Panc1 (cell line): ENCODE measurements at regions not wholly inside any gene's neighbourhood (a gene's known extent, or its start where the extent isn't known, plus 50 kb on each side); places are given as distances from the start of the nearest gene placed in this dataset.

ENCODE experiments used
- ATAC-seq: fragments of 200-7000 bp; cut with Tn5 transposase; 2 replicates; pipeline ENCODE4 v1.9.1; 2020; ENCODE audit warnings: mild to moderate bottlenecking, moderate library complexity
- BruUV-seq: library from RNA; stranded (reverse); fragments of 400-500 nt; replicated peaks from 2 replicates; lab custom pipeline; 2021; lab: Mats Ljungman, UMichigan
- CTCF ChIA-PET: fragments of 300-600 bp; sonication (Branson Sonifier 250); formaldehyde crosslinking; loops from one replicate; lab custom pipeline; 2022; ENCODE audit warnings: antibody characterized with exemption; lab: Charles Lee
- POLR2A ChIA-PET: fragments of 300-600 bp; sonication (Branson Sonifier 250); formaldehyde crosslinking; loops from one replicate; lab custom pipeline; 2022; ENCODE audit warnings: antibody characterized with exemption; lab: Charles Lee
- DNase-seq: peaks from one replicate; pipeline ENCODE4 v3.0.0-alpha.2; 2010; ENCODE audit warnings: low read depth, low spot score
- H3K27ac ChIP-seq: 2 replicates; pipeline ENCODE4 v1.5.1; 2011; ENCODE audit warnings: mild to moderate bottlenecking, low read length, inconsistent platforms
- H3K27me3 ChIP-seq: fragments of 200-500 bp; sonication (Bioruptor generic); 2 replicates; pipeline ENCODE4 v1.6.0; 2014; ENCODE audit warnings: low read length, inconsistent platforms; ENCODE audit not compliant: control insufficient read depth, insufficient read depth
- H3K36me3 ChIP-seq: fragments of 200-500 bp; sonication (Bioruptor generic); 2 replicates; pipeline ENCODE4 v1.5.1; 2014; ENCODE audit warnings: inconsistent platforms, mild to moderate bottlenecking, low read length, moderate library complexity; ENCODE audit not compliant: control insufficient read depth, insufficient read depth
- H3K4me1 ChIP-seq: 2 replicates; pipeline ENCODE4 v1.5.1; 2011; ENCODE audit warnings: inconsistent platforms, mild to moderate bottlenecking, low read length, moderate library complexity; ENCODE audit not compliant: control insufficient read depth, insufficient read depth
- H3K4me3 ChIP-seq, 2 experiments: 2 replicates each; pipeline ENCODE4 v1.5.1; 2011 to 2012; ENCODE audit warnings: low read depth in 2 of 2, low read length in 2 of 2, mild to moderate bottlenecking in 2 of 2, inconsistent platforms in 1 of 2, moderate library complexity in 1 of 2
- H3K9me3 ChIP-seq: fragments of 200-500 bp; sonication (Bioruptor generic); 2 replicates; pipeline ENCODE4 v1.5.1; 2014; ENCODE audit warnings: low read depth, mild to moderate bottlenecking, inconsistent platforms, low read length, moderate library complexity; ENCODE audit not compliant: control insufficient read depth, insufficient read depth
- CTCF ChIP-seq: fragments of 450-650 bp; IDR thresholded peaks from 2 replicates; pipeline ENCODE4 v1.5.1; 2017; ENCODE audit warnings: mild to moderate bottlenecking
- POLR2AphosphoS5 ChIP-seq: IDR thresholded peaks from 2 replicates; pipeline ENCODE4 v1.6.1; 2012; ENCODE audit warnings: mild to moderate bottlenecking, low read depth, low read length, moderate library complexity
- REST ChIP-seq, 2 experiments: IDR thresholded peaks; 2 replicates each; pipeline ENCODE4 v1.6.1; 2011 to 2012; ENCODE audit warnings: low read depth in 2 of 2, control low read depth in 1 of 2, low read length in 1 of 2, mild to moderate bottlenecking in 1 of 2, moderate library complexity in 1 of 2; ENCODE audit not compliant: insufficient read depth in 1 of 2
- SIN3A ChIP-seq: IDR thresholded peaks from 2 replicates; pipeline ENCODE4 v1.6.1; 2012; ENCODE audit warnings: low read depth, mild to moderate bottlenecking, low read length, moderate library complexity, borderline replicate concordance; ENCODE audit not compliant: insufficient read depth
- TCF7L2 ChIP-seq: IDR thresholded peaks from 2 replicates; pipeline ENCODE4 v1.6.1; 2011; ENCODE audit warnings: mild to moderate bottlenecking, low read depth, low read length, inconsistent platforms
- in situ Hi-C: cut with HindIII; loops from 2 replicates; pipeline ENCODE4 v1.10.0; 2016; ENCODE audit warnings: low sequenced_read_pairs, low pct_unique_long_range_greater_than_20kb
- intact Hi-C: fragments of 100-400 bp; cut with micrococcal nuclease; formaldehyde crosslinking; loops from one replicate; pipeline ENCODE4 v1.10.0; 2022; ENCODE audit not compliant: unreplicated experiment

- POLR2A ChIA-PET = no interaction called here
- BruUV-seq = no TSS peak
- CTCF ChIA-PET = no interaction called here
- Histone ChIP-seq H3K27me3 (peaks cover 2% of the 10 kb centered on the region; the same call in 1 of the 2 replicates), H3K9me3 (no peaks in the 10 kb centered on the region), H3K4me1 (no peaks in the 10 kb centered on the region), H3K27ac (no peak overlapping the region), H3K4me3 (no peak overlapping the region), H3K36me3 (no peaks in the 10 kb centered on the region)
- intact Hi-C loops = no loop called here
- DNase-seq (no peak), ATAC-seq (no peak)
- in situ Hi-C loops = no loop called here
- TF ChIP-seq POLR2AphosphoS5 = no peak
- TF ChIP-seq CTCF = no peak
- no peak for TF ChIP-seq TCF7L2
- no peak for TF ChIP-seq REST (IDR thresholded peaks at IDR 0.05; ENCODE audit: insufficient read depth in 1 of 2, low read depth in 2 of 2, low read length in 1 of 2)
- TF ChIP-seq SIN3A = no peak
Measured at GRCh38 chr6:87869064-87869905, 167.3 kb upstream of the AKIRIN2 start.

- ATAC-seq = no peak
Measured at GRCh38 chr6:87860902-87861301, 158.9 kb upstream of the AKIRIN2 start.

More at GRCh38 chr6:87860902-87861301, 158.9 kb upstream of the AKIRIN2 start:
- DNase-seq = no peak
- H3K27me3 ChIP-seq = peaks cover 10% of the 10 kb centered on the region
- ChIA-PET POLR2A (no interaction called here), CTCF (no interaction called here)
- H3K9me3 ChIP-seq = no peaks in the 10 kb centered on the region
- H3K4me1 ChIP-seq = no peaks in the 10 kb centered on the region
- in situ Hi-C loops (no loop called here), intact Hi-C loops (no loop called here)
- BruUV-seq = no TSS peak
- H3K27ac ChIP-seq = no peak overlapping the region
- no peak overlapping the region for H3K4me3 ChIP-seq
- TF ChIP-seq SIN3A (no peak), POLR2AphosphoS5 (no peak), TCF7L2 (no peak), CTCF (no peak), REST (IDR thresholded peaks at IDR 0.05; ENCODE audit: insufficient read depth in 1 of 2, low read depth in 2 of 2, low read length in 1 of 2) (no peak)
- no peaks in the 10 kb centered on the region for H3K36me3 ChIP-seq
